ENCODE measurements at regions not wholly inside any gene's neighbourhood (a gene's known extent, or its start where the extent isn't known, plus 50 kb on each side); places are given as distances from the start of the nearest gene placed in this dataset.
"Not testable (repeated sequence)": the region's sequence is repeated elsewhere in the genome, so short reads cannot be mapped to it uniquely, and the experiment has no call there.

DNA sequence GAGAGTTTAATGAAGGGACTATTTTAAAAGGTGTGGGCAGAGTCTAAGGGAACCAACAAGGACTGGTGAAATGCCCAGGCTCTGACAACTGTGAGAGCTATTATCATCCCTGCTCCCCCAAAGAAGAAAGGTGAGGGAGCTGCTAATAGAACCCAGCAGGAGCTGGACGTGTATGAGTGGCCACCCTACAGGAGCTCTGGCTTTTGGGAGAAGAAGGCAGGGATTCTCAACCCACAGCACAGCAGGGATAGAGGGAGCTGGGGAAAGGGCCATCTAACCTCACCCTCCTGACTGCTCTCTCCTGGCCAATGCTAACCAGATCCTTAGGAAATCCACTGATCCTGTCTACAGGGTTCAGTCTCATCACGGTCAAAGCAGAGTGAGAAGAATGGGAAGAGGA lies 57.1 kb downstream of the GRIN2B start:
- DNase-seq, result no peak

DNA sequence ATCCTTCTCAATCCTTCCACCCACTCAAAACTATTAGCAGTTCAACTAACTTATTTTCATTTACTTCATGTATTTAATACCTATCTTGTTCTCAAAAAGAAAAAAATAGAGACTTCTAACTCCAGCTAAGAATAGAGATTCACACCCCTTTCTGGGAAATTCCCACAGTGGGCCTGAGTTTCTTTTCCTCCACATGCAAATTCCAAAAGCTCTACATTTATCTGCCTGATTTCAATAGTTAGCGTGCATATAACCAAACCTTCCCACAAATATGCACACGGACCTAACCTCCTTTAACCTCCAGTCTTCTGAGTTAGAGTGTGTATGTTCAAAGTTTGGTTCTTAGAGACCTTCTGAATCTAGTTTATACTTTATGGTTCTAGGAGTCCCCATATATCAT lies 62.5 kb downstream of the GRIN2B start:
- no peak for DNase-seq

DNA sequence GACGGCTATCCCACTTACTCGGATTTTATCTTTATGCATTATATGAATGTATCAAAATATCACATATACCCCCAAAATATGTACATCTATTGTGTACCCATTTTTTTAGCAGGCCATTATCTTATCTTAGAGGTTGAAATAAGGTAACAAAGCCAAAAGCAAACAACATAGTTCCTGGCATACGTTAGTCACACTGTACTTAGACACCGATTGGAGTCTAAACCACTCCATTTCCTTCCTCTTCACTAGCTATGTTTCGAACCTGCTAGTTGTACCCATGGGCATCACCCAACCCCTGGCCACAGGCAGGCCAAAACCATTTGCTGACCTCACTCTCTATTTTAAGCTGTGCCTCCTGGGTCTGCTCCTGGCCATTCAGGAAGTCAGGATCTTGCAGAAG lies 66.3 kb downstream of the GRIN2B start:
- no peak for DNase-seq

DNA sequence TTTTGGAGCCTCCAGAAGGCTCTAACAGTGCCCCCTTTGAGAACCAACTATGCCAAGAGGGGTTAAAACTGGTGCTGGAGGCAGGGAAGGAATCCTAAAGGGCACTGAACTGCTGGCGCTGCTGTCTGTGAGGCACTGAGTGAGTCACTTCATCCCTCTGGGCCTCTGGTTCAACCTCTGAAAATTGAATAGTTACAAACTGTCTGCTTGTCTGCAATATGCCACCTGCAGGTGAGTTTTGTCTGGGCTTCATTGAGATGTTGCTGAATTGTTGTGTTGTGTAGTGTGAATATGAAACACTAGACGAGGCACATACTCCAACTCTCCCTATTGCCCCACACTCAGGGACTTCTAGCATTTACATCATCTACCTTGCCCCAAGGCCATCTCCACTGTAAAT lies 68.0 kb downstream of the GRIN2B start:
- DNase-seq, result no peak

DNA sequence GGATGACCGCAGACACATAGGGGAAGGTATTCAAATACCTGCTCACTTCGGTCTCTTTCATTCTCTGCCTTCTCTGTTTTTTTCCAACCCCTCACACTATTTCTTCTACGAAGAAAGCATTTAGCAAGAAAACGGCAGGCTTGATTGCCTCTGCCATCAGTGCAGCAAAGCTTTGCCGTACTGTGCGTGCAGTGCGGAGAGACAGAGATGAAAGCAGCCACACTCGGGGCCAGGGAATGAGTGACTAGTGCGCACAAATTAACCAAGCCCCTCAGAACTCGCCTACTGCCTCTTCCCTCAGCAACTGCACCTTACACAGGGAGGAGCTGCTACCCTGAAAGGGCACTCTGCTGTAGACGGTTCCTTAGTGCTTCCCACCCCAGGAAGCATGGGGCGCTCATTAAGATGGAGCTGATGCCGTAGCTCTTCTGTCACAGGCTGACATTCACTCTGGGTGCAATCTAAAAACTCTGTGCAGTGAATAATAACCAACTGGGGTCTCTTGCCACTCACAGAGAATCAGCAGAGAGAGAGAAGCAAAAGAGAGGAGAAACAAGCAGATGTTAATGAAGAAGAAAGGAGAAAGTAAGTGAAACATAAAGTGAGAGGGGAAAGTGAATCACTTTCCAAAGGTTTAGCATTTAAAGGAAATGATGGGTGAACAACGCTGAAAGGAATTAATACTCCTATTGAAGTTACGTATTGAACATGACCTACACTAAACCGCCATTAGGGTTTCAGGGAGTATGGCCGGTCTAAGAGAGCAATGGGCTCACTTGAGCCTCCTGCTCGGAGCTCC lies 69.4 kb downstream of the GRIN2B start:
- peak in 1 of 58 donors; percentile 10 for DNase-seq

DNA sequence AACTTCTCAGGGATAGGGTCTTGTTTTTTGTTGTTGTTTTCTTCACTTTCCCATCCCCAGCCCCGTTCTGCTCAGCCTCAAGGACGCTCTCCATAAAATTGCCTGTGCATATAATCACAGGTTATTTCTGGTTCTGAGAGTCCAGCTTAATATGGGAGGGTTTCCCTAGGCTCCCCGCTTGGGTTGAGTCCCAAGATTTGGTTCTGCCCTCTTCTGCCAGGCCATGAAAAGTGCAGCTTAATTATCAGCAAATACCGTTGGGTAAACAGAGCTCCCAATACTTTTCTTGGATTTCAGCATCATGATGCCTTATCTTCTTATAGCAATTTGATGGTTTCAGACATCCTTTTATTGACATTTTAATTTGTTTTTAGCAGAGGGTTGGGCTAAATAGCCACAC lies 75.6 kb downstream of the GRIN2B start:
- no peak for DNase-seq

DNA sequence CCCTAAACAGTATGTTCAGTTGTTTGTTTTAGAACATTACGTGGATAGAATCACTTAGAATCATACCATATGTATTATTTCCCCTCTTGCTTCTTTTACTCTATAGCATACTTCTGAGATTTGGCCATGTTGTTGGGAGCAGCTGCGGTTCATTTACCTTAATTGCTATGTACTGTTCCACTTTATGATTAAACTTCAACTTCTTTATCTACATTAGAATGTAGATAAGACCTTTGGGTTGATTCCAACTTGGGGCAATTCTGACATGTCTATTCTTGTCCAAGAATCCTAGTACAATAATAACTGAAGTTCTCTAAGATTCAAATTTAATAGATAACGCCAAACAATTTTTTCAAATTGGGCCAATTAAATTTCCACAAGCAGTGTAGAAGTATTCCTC lies 80.7 kb downstream of the GRIN2B start:
- no peak for DNase-seq

DNA sequence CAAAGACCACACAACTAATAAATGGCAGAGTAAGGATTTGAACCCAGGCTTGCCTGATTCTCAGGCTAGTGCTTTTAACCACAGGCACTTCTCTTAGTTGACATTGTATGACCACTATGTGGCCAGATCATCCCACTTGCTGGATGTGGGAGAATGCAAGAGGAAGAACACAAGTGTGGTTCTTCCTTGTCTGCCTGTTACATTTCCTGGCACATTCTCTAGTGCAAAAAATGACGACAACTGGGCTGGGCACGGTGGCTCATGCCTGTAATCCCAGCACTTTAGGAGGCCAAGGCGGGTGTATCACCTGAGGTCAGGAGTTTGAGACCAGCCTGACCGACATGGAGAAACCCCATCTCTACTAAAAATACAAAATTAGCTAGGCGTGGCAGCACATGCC lies 83.0 kb downstream of the GRIN2B start:
- DNase-seq, result not testable (repeated sequence)

DNA sequence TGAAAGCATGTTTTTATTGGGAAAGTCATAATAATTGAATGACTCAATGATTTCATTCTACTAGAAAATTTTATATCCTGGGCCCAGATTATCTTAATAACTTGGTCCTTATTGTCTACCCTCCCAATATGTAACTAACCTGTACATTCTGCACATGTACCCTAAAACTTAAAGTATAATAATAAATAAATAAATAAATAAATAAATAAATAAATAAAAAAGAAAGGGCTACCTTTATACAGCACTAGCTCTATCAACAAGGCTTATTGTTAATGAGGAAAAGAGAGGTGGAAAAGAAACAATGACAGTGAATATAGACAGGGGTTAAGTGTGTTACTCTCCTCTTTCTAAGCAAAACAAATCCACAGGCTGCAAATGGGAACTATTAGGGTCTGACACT lies 83.6 kb downstream of the GRIN2B start:
- DNase-seq, result no peak

DNA sequence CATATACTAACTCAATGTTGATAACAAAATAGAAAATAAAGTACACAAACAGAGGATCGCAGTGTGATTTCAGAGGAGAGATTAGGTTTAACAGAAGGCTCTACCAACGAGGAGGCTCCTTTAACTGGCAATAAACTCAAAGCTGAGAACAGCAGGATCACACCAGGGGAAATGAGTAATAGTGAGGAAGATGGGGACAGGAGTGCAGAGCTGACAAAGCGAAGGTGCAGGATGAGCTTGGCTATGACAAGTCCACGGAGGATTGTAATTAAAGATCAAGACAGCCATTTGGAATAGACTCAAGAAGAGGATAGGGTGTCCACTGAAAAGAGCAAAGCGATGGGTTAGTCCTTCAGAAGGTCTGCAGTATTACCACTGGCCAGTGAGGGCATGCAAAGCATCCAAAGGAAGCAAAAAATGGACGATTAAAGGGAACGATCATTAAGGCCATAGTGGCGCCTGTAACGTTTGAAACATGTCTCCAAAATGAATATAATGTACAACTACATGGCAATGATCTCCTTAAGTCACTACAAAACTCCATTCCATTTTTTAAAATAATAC lies 85.3 kb downstream of the GRIN2B start:
- DNase-seq, result no peak

DNA sequence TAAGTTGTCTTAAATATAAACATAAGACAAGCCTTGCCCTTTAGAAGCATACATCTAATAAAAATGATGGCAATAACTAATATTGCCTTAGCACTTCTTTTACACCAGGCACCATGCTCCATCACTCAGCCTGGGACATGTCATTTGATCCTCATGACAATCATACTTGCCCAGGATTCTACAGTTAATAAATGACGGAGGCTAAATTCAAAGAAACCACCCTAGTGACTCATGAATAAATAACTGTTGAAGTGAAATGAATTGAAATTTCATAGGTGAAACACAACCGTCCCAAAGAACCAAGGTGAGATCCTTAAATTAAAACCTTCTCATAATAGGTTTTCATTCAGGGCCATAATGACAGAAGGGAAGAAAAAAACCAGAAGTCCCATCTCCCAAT lies 89.5 kb downstream of the GRIN2B start:
- DNase-seq, result no peak

DNA sequence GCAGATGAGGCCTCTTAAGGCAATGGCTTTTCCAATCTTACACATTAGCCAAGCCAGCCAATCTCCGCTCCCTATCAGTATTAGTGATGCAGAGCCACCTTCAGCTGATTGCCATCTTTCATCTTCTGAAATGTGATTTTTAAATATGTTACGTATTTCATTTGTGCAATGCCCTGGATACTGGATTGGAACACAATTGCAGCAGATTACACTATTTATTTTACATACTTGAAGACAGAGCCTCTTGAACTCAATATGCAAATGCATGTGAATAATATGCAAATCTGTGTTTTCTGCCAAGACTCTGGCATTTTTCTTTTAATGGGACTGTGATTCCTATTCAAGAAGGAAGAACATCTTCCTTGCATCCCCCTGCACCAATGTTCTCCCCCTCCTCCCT lies 90.5 kb downstream of the GRIN2B start:
- DNase-seq, result no peak

DNA sequence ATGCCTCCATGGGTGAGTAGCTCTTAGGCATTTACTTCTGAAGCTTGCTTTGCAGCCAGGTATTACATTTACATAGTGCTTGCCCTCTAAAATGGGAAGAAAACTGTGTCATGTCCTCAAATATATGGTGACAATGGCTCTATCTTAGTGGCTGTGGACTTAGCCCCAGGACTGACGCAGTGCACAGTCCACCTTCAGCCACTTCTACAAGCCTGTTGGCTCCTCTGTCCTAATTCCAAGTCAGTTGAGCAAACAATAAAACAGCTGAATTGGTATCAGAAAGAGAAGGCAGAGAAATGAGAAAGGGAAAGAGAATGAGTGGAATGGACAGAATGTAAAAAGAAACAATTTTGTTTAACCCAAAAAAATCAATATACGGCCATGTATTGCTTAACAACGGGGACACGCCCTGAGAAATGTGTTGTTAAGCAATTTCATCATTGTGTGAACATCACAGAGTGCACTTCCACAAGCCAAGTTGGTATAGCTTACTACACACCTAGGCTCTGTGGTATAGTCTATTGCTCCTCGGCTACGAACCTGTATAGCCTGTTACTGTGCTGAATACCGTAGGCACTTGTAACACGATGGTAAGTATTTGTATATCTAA lies 93.5 kb downstream of the GRIN2B start:
- no peak for DNase-seq

DNA sequence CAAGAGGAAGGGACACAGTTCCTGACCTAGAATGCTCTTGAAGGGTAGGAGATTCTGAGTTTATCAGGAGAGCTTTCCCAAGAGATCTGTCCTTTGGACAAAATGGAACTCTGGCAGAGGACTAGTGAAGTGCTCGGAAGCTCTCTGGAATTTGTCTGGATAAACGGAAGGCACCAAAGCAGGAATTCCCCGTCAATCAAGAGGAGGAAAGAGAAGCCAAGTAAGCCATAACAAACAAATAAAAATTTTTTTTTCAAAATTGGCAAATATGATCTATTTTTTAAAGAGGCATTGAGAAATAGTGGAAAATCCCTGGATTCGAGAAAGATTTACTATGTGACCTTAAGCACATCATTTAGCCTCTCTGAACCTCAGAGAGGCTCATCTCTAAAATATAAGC lies 99.2 kb downstream of the GRIN2B start:
- DNase-seq, result no peak

DNA sequence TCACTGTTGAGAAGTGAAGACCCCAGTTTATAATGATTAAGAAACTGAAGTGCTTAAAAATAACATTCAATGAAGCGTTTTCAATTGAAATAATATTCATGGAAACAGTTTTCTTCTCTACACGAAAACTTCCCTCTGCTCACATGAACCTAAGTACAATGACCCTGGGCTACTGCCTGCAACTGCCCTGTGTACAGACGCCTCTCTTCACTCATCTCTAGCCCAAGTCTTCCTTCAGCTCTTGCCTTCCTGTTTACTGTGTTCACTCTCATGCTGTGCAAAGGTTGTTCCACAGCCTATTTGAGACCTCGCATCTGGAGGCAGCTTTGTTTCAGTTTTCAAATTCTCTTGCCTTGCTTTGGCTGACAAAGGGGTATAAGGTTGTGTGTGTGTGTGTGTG lies 100.8 kb downstream of the GRIN2B start:
- DNase-seq, result no peak

DNA sequence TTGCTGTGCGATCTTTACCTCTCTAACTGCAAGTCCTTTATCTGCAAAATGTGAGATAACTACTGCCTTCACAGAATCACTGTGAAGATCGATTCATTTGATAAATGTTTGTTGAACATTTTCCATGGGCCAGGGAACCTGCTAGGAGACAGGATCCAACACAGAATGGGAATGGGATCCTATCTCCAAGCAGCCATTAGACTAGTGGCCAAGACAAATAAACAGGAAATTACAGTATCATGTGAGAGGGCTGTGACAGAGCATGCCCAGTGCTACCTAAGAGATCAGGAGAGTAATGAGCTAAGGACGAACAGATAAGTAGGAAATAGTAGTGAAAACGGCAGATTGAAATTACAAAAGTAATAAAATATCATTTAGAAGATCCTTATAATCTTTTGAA lies 105.7 kb downstream of the GRIN2B start:
- DNase-seq, result no peak

DNA sequence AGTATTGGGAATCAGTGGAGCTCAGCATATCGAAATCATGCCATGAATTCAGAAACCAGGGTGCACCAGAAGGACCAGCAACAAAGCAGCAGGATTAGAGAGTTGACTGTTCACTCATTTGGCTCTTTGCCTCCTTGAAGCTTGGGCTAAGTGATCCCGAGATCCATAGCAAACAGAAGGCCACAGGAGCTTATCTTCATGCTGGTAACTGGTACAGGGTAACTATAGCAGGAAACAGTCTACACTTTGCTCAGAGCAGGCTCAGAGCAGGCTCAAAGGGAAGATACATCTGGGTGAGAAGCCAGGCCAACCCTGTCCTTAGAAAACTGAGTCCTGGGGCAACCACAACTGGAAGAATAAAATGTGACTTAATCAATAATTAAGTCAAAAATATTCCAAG lies 111.1 kb downstream of the GRIN2B start:
- no peak for DNase-seq

DNA sequence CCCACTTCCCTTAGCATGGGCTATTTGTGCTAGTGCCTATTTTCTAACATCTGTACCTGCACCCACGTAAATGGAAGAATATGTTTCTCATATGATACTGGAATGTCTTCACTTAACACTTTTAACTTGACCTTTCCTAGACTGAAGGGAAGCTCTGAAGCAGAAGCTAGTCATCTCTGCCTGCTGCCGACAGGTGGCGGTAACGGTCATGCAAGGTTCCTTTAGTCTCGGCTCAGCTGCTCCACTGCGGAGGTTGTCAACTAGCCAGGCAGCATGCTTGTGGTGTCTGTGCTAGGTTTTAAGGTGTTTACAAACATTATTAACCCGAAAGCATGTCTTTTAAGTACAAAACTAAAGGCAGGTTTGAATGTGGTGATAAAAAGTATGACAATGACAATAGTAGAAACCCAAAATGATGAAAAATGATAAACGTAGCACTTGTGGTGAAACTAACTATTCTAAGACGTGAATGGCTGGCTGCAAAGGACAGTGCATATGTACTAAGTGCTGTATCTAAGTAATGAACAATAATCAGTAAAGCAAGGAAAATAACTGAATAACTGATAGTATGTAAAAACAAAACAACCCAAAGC lies 117.2 kb downstream of the GRIN2B start:
- peak in 50 of 58 donors; percentile 6 to 82 (median 46) for DNase-seq

DNA sequence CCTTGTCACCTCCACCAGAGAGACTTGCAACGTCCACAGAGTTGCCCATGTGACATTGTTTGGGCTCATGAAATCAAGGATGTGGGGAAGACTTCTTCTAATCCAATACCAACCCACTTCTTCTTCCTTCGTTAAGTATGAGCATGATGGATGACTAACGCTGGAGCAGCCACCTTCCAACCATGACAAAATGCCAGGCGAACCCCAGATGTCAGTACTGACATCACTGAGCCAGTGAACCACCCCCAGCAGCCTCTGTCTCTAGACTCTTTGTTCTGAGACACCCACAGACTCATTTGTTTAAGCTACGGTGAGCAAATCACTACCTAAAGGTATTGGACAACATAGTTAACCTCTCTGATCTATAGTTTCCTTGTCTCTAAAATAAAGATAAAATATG lies 123.7 kb downstream of the GRIN2B start:
- DNase-seq, result peak in 2 of 58 donors; percentile 12 to 14

DNA sequence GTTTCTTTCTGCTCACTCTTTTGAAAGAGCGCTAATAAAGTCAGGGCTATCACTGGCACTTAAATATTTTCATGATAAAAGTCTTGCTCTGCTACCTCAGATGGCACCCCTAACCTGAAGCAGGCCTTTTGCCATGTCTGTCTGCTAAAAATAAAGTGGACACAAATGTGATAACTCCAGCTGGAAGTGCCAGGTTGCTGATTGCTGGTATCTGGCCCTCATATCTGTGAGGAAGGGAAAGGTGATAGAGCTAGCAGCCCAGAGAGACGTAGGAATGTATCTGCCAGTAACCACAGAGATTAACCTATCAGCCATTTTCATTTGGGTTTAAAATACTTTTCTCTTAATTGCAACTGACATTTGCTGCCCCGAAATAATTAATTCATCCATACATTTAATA lies 127.9 kb downstream of the GRIN2B start:
- DNase-seq, result no peak

DNA sequence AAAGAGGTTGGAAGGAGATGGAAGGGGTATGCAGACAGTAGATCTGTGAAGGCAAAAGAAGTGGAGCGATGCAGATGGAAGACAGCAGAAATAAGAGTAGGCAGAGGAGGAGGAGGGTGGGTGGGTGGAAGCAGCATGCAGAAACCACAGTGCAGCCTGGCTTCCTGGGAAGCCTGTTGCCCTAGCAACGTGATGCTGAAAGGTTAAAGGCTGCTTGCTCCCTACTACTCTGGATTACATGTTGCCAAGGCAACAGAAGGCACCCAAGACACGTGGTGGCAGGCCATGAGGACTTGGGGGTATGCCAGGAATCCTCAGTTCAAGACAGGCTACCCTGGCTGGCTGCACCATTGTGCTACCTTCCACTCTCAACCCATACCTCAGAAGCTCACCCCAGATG lies 129.6 kb downstream of the GRIN2B start:
- DNase-seq, result no peak

DNA sequence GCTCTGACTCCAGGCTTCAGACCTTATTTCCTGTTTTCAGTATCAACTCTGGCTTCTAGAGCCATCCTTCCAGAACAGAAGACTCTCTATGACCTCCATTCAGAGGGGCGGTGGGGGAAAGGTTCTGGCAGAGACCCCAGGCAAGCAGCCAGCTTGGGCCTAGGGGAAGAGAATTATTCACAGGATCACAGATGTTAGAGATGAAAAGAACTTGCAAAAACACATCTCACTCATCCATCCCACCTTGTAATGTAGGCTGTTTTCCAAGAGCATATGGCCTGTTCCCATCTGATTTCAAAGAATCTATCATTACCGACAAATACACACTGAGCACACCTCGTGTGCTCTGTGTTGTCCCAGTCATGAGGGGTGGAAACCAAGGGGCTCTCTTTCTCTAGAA lies 131.9 kb downstream of the GRIN2B start:
- DNase-seq, result no peak

DNA sequence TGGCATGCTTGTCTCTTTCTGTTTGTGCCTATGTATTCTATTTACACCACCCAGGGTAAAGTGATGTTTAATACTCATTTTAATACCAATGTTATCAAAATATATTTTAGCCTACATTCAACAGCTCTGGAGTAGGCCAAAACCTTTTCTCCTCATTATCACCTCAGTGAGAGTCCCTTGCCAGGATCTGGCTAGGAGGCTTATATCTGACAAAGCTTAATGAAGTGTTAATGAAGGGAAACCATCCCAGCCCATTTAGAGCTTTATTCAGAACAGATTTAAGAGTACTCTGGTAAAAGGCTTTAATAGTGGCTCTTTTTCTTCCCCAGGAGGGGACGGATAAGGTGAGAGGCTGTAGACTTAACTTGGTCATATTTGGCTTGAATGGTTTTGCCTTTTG lies 137.6 kb downstream of the GRIN2B start:
- no peak for DNase-seq

Data from anterior cingulate cortex (tissue), 58 donors.